T-helper 2 cell (primary cell): ENCODE measurements at regions not wholly inside any gene's neighbourhood (a gene's known extent, or its start where the extent isn't known, plus 50 kb on each side); places are given as distances from the start of the nearest gene placed in this dataset.
"Not testable (repeated sequence)": the region's sequence is repeated elsewhere in the genome, so short reads cannot be mapped to it uniquely, and the experiment has no call there.

Experiments
- DNase-seq, 5 experiments: peaks; one replicate each; pipeline versions ENCODE4 v3.0.0 to v3.0.0-alpha.2; 2012 to 2022

DNA sequence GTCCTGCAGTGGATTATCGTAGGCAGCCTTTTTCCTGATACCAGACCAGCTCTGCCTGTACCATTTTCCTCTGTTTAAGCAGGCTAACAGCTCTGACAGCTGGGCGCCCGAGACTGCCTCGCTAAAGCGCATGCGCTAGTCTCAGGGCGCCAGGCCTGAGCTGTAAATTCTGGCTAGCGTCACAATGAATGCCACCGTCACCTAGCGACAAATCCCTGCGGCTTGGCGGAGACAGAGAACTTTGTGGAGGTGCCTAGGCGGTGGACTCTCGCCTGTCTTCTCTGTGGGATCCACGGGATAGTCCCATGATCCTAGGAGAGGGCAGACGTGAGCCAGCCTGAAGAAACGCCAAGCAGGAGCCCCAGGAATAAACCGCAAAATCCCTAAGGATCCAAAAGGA is 573.9 kb downstream of the KCNJ18 start:
- DNase-seq = no peak

DNA sequence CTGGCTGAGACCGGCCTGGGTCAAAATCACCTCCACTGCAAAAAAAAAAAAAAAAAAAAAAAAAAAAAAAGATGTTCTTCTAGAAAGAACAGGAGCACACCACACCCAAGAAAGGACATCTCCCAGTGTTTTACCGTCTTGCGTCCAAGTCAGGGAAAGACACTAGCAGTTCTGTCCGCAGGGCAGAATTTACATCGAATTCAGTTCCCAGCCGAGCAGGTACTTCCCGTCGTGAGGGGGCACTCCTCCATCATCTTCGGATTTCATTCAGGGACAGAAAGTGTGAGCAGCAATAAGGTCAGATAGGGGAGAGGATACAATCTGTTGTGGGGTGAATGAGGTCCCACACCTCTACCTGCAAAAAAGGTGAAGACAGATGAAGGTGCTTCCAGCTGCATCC is 574.7 kb downstream of the KCNJ18 start:
- DNase-seq = no peak

DNA sequence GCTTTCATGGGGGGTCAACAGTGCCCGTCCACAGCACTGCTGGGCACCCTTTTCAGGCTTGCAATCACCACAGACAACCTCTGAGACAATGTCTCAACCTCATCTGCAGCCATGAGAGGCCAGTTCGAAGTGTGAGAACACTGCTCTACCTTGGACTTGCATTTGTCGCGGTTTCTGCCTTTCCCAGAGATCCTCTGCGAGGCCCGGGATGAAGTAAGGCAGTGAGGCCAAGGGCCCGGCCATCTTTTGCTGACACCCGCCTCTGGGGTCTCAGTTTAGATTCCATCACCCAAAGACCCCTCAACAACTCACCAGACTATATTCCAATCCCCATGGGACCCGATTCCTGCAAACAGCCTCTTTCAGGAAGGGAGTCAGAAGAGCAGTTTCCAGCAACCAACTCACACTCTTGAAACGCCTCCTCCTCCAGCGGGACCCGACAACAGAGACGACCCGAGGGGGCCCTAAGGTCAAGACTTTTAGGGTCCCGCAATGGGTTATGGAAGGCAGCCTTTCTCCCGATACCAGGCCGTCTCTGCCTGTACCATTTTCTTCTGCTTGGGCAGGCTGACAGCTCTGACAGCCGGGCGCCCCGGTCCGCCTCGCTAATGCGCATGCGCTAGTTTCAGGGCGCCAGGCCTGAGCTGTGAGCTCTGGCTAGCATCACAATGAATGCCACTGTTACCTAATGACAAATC is 576.0 kb downstream of the KCNJ18 start:
- no peak for DNase-seq

DNA sequence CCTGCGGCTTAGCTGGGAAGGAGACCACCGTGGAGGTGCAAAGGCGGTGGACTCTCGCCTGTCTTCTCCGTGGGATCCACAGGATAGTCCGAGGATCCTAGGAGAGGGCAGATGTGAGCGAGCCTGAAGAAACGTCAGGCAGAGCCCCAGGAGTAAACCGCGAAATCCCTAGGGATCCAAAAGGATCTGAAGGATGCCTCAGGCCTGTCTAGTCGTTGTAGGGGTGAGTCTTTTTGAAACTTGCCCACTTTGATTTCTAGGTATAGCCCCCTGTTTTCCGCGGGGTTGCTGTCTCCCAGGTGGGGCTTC is 576.5 kb downstream of the KCNJ18 start:
- no peak for DNase-seq

GRCh38 chr17:22270381-22270780 is 578.1 kb downstream of the KCNJ18 start:
- DNase-seq = no peak

GRCh38 chr17:22270809-22271208 is 578.5 kb downstream of the KCNJ18 start:
- not testable (repeated sequence) for DNase-seq

DNA sequence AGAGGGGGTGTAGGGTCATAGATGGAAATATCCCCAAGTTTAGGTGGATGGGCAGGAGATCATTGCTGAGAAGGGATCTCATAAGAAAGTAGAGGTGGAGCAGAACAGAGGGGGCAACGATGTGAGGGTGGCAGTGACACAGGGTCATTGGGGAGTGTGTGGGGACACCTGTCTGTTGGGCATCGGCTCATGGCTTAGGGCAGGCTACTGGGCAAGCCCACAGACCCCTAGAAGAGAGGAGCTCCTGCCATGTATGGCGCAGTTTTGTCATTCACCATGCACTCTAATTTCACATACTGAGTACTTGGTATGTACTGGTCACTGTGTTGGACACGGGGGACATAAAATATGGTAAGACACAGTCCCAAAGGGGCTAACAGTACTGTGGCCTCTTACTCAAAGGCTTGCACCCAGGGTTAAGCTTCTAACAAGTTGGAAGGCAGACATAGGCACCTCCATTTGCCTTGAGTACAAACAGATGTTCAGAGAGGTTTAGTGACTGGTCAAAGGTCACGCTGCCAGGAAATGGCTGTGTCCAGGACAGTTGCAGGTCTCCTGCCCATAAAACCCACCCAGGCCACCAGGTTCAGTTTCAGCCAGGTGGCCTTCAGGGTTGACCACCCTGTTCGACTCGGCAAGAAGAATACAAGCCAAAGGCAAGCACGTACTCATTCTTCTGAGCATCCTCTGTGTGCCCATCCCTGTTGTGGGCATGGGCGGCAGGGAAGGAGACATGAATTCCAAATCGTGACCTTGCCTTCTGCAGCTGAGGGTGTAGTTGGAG is 580.2 kb downstream of the KCNJ18 start:
- DNase-seq = no peak

DNA sequence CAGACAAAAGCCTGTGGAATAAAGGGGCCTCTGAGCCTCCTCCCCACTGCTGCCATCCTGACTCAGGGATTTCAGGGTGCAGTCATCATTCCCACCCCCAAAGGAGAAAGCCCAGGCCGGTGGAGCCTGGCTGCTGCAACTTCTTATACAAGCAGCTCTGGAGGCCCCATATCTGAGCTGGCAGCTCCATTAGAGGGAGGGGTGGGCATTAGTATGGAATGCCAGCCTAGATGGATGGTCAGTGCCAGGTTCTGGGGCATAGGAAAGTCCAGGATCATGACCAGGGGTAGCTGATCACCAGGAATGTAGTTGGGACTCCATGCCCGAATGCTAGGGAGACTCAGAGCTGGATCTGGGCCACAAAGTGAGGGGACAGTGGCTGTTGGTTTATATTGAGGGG is 581.0 kb downstream of the KCNJ18 start:
- no peak for DNase-seq

- DNase-seq = no peak
These were observed 585.3 kb downstream of the KCNJ18 start for GRCh38 chr17:22277595-22277994.

DNA sequence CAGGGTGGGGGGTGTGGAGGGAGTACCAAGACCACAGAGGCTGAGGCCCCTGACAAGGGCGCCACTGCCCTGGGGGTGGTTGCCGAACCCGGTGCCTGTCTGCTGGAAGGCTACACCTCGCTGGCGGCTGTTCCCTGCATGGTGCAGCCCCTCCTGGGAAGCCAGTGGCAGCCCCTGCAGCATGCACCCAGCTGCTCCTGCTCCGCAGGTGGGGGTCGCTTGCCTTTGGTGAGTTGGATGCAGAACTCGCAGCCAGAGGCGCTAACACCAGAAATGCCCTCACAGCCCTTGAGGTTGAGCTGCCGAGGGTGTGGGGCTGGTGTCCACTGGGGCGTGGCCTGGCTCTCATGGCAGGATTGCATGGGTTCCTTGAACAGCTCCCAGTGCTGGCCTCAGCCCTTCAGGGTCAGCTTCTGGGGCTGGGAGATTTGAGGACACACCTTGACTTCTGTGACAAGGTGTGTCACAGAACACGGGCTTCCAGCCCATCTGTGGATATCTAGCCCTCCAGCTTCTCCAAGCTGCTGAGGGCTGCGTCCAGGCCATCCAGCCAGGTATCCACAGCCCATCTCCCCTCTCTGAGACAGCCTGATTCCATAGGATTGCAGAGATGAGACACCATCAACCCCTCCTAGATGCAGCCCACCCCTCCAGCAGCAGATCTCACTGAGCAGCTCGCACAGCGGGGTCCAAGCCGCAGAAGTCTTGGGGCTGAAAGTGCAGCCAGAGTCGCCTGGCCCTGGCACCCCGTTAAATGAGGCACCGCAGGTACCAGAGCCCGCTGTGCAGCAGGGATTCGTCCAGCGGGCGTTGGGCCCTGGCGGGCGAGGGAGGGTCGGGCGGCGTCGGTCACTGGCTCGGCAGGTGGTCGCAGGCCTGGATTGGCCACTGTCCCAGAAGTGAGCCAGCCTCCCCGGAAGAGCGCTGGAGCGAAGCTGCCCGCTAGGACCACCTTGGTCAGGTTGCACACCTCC is 586.3 kb downstream of the KCNJ18 start:
- DNase-seq = no peak

GRCh38 chr17:22286337-22287041 is 594.2 kb downstream of the KCNJ18 start:
- no peak for DNase-seq

DNA sequence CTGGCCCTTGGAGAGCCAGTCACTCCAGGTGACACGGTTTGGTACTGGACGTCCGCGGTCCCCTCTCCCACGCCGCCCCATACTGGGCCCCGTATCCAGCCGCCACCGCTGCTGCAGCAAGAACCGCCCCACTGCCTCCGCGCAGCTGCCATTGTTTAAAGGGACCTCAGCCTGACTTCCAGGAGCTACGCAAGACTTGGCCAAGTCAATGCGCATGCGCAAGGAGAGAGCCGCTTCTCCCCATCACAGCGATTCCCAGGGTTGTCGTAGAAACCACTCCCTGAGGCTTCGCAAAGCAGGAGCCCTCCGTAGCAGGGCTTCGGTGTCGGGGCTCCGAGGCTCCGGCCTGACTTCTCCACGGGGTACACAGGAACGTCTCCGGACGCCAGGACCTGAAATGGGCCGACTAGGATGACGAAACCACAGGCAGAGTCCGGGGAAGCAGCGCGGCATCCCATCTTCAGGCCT is 606.2 kb downstream of the KCNJ18 start:
- DNase-seq = not testable (repeated sequence)

- no peak for DNase-seq
These were observed 607.9 kb downstream of the KCNJ18 start for GRCh38 chr17:22300177-22300576.

DNA sequence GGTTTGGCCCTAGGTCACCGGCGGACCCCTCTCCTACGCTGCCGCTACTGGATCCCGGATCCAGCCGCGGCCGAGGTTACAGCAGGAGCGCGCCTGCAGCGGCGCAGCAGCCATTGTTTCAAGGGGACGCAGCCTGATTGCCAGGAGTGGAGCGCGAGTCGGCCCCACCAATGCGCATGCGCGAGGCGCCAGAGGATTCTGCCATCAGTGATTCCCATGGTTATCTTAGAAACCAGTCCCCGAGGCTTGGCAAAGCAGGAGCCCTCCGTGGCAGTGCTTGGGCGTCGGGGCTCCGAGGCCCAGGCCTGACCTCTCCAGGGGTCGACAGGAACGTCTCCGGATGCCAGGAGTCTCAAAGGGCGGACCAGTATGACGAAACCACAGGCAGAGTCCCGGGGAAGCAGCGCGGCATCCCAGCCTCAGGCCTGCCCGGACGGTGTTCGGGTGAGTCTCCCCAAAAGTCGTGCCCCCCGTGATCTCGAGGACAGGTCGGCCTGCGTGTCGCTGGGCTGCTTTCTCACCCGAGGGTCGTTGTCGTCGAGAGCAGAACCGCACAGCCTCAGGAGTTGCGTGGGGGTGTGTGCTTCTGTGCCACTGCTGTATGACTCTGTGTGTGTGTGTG is 608.5 kb downstream of the KCNJ18 start:
- no peak for DNase-seq

DNA sequence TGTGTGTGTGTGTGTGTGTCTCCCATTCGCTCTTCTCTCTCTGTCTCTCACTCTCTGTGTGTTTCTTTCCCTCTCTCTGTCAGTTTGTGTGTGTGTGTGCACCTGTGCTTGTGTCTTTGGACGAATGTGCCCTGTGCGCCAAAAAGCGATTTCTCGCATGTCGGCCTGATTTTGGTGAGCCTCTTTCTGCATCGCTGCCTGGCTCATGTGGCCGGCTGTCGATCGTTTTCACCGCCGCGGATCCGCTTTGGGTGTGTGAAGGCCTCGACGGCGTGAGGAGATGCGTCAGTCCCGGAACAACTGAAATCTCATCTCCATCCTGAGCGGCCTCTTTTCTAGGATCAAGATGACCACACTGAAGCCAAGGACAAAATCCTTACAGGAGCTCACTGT is 609.0 kb downstream of the KCNJ18 start:
- DNase-seq = no peak

DNA sequence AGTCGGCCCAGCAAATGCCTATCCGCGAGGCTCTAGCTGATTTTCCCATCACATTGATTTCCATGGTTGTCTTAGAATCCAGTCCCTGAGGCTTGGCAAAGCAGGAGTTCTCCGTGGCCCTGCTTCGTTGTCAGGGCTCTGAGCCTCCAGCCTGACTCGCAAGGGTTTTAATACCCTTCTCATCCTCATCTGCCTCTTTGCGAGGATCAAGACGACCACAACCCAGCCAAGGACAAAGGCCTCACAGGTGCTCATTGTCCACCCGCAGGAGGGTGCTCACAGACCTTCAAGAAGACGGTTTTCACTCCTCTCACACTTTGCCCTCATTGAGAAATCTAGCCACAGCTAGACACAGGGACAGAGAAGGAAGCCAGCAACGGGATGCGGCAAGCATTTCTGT is 610.8 kb downstream of the KCNJ18 start:
- DNase-seq = no peak

DNA sequence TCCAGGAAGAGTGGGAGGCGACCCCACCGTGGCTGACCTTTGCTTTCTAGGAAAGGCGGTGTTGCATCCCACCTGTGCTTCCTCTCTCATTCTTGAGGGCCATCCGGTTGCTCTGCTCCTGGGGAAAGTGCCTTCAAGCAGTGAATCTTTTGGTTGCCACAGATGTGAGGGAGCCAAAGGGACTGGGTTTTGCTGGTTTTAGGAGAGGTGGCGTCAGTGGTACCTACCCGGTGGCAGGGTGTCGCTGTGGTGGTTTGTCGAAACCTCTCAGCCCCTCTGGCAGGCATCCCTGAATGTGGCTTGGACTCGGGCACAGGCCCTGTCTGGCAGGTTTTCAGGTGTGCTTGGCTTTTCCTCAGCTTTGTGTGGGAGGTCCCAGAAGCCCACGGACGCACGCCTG is 611.5 kb downstream of the KCNJ18 start:
- DNase-seq = no peak

- DNase-seq = no peak
These were observed 612.5 kb downstream of the KCNJ18 start for GRCh38 chr17:22304667-22305303.

GRCh38 chr17:22305356-22306071 is 613.2 kb downstream of the KCNJ18 start:
- no peak for DNase-seq

- not testable (repeated sequence) for DNase-seq
These were observed 618.0 kb downstream of the KCNJ18 start for GRCh38 chr17:22310292-22310691.
